Fibroblast of mammary gland (primary cell): ENCODE measurements at regions not wholly inside any gene's neighbourhood (a gene's known extent, or its start where the extent isn't known, plus 50 kb on each side); places are given as distances from the start of the nearest gene placed in this dataset.
"Not testable (repeated sequence)": the region's sequence is repeated elsewhere in the genome, so short reads cannot be mapped to it uniquely, and the experiment has no call there.

ENCODE experiments used
- DNase-seq: peaks from one replicate; pipeline ENCODE4 v3.0.0-alpha.2; 2010; ENCODE audit warnings: low read depth
- H3K4me3 ChIP-seq: 2 replicates; pipeline ENCODE4 v1.5.1; 2011; ENCODE audit warnings: low read depth, mild to moderate bottlenecking, low read length, moderate library complexity; ENCODE audit not compliant: control insufficient read depth
- TF ChIP-seq, protein P1 (sequence below): conservative IDR thresholded peaks from 2 replicates; pipeline ENCODE4 v1.5.1; 2011; ENCODE audit warnings: low read depth, low read length, inconsistent platforms; ENCODE audit not compliant: control insufficient read depth, insufficient read depth

DNA sequence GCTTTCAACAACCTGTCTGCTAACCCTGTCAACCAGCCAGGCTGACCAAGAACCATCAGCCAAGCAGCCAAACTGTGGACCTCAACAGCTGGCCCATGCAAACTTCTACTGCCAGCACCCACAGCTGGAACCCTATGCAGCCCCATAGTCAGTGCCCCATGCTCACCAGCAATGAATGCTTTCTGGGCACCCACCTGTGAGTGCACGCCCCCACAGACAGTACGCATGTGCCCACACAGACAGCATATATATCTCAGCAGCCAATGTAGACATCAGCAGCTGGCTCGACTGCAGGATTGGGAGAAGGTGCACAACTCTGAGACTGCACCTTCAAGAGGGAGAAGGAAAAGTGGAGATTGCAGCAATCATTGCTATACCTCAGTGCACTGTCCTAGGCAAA, 1534.6 kb downstream of the GRIK2 start:
- TF ChIP-seq, protein P1, sequence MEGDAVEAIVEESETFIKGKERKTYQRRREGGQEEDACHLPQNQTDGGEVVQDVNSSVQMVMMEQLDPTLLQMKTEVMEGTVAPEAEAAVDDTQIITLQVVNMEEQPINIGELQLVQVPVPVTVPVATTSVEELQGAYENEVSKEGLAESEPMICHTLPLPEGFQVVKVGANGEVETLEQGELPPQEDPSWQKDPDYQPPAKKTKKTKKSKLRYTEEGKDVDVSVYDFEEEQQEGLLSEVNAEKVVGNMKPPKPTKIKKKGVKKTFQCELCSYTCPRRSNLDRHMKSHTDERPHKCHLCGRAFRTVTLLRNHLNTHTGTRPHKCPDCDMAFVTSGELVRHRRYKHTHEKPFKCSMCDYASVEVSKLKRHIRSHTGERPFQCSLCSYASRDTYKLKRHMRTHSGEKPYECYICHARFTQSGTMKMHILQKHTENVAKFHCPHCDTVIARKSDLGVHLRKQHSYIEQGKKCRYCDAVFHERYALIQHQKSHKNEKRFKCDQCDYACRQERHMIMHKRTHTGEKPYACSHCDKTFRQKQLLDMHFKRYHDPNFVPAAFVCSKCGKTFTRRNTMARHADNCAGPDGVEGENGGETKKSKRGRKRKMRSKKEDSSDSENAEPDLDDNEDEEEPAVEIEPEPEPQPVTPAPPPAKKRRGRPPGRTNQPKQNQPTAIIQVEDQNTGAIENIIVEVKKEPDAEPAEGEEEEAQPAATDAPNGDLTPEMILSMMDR: no peak
- no peak overlapping the region for H3K4me3 ChIP-seq
- no peak for DNase-seq

DNA sequence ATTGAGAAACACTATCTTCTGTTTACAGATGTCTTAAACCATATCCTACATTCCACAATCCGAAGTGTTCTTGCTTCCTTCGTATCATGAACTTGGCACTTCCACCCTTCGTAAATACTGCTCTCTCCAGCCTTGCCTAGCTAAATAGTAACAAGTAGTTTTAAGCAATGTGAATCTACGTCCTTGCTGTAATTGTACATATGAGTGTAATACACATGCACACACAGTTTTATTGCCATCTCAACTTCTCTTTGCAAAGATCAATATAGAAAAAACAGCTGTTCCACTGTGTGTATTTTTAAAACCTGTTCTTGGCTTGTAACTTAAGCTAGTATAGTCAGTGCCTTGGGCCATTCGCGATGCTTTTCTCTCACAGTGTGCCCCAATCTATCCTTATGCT, 1524.7 kb downstream of the GRIK2 start:
- H3K4me3 ChIP-seq: no peak overlapping the region
- TF ChIP-seq, protein P1: no peak
- DNase-seq: no peak

DNA sequence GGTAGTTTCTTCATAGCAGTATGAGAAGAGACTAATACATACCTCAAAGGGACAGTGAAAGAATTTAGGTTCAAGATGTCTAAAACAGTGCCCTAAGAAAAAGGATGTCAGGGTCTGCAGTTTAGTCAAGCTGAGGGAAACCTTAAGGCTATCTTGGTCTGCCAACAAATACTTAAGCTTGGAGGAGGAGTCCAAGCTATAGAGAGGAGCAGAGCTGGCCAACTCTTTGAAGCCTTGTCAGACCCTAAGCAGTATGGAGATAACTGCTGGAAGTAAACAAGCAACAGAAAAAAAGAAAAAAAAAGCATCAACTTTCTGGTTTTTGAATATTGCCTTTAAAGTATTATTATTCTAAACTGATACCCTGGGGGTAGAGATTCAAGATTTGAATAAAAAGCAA, 1518.1 kb downstream of the GRIK2 start:
- TF ChIP-seq, protein P1: no peak
- no peak overlapping the region for H3K4me3 ChIP-seq

DNA sequence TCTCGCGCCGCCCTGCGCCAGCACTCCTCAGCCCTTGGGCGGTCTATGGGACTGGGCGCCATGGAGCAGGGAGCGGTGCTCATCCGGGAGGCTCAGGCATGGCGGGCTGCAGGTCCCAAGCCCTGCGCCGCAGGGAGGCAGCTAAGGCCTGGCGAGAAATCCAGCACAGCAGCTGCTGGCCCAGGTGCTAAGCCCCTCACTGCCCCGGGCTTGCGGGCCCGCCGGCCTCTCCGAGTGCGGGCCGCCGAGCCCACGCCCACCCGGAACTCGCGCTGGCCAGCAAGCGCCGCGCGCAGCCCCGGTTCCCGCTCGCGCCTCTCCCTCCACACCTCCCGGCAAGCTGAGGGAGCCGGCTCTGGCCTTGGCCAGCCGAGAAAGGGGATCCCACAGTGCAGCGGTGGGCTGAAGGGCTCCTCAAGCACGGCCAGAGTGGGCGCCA, 1517.2 kb downstream of the GRIK2 start:
- not testable (repeated sequence) for H3K4me3 ChIP-seq, DNase-seq

More for the DNA sequence above, 1518.1 kb downstream of the GRIK2 start:
- DNase-seq: no peak

DNA sequence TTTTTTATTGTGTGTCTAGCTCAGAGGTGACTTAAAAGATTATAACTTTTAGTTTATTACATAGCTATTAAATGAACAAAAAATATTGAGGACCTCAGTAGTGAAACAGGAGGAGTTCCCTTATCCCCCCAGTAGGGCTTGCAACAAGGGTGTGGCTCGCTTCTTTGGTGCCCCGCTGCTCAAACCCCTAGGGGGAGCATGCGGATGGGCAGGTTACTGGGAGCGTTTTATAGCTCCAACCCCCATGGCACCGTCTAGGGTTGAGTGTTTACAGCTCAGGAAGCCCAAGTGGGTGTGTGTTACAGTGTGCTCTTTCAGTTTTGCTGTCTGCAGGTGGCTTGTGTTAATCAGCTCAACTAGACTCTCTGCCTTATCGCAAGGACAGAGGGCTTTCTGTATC, 1513.7 kb downstream of the GRIK2 start:
- H3K4me3 ChIP-seq: no peak overlapping the region
- TF ChIP-seq, protein P1: no peak
- no peak for DNase-seq

DNA sequence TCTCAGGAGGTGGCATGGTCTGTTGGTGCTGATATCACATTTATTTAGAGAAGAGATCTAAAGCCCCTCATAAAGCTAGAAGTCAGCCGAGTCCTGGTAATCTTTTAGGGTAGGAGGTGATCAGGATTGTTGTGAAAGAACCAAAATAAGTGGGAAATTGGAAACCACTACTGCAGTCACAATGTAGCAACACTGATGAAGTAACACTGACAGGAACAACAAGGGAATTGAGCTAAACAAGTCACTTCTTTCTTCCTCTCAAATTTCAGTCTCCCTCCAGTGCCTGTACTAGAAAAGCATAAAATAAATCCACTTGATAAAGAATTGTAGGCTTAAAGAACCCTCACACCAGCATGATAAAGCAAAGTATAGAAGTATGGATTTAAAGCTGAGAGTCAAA, 1509.0 kb downstream of the GRIK2 start:
- no peak overlapping the region for H3K4me3 ChIP-seq
- no peak for DNase-seq
- TF ChIP-seq, protein P1: no peak

DNA sequence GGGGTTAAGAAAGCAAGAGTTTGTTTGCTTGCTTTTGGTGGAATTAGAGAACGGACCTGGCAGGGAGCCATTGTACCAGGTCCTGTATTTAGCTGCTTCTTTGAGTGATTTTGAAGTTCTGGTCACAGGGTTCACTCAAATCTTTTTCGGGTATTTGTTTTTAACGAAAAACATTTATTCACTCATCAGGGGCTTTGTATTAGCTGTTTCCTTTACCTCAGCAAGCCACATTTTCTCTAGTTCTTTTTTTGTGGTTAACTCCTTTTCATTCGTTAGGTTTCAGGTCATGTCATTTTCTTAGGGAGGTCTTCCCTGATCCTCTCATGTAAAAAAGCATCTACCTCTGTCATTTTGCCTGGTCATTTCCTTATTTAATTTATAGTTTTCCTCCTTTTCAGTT, 1502.2 kb downstream of the GRIK2 start:
- DNase-seq: no peak
- TF ChIP-seq, protein P1: no peak
- H3K4me3 ChIP-seq: no peak overlapping the region

DNA sequence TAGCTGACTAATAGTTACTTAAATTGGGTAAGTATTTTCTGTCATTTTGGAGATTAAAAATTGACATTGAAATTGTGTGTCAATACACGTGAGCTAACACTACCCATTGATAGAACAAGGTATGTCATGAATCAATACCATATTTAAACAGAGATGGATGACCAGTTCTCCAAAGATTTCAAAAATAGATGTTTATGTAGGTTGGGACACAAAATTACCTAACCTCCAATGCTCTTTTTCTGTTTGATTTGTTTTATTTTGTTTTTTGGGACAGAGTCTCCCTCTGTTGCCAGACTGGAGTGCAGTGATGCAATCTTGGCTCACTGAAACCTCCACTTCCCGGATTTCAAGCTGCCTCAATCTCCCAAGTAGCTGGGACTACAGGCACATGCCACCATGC, 1491.7 kb downstream of the GRIK2 start:
- H3K4me3 ChIP-seq: no peak overlapping the region
- no peak for DNase-seq
- TF ChIP-seq, protein P1: no peak
